Tibial nerve (tissue), 4 donors: ENCODE measurements at regions not wholly inside any gene's neighbourhood (a gene's known extent, or its start where the extent isn't known, plus 50 kb on each side); places are given as distances from the start of the nearest gene placed in this dataset.

Source experiments
- DNase-seq, 2 donors: peaks; one replicate each; pipeline ENCODE4 v3.0.0-alpha.2; 2019; ENCODE audit warnings: low spot score in 2 of 2
- H3K27ac ChIP-seq, 4 donors: fragments of 200-600 bp; sonication (generic) in 3 of 4; one replicate each; pipeline ENCODE4 v1.5.1; 2017 to 2019; ENCODE audit warnings: mild to moderate bottlenecking in 1 of 4
- H3K27me3 ChIP-seq, 2 donors: fragments of 200-600 bp; sonication (generic) in 1 of 2; one replicate each; pipeline versions ENCODE4 v1.5.1 to v1.6.0; 2017 to 2019
- H3K36me3 ChIP-seq, 3 donors: fragments of 200-600 bp; sonication (generic); one replicate each; pipeline ENCODE4 v1.5.1; 2018 to 2019
- H3K4me1 ChIP-seq, 4 donors: fragments of 200-600 bp; sonication (generic) in 3 of 4; one replicate each; pipeline ENCODE4 v1.5.1; 2017 to 2019
- H3K4me3 ChIP-seq, 4 donors: fragments of 200-600 bp; sonication (generic) in 3 of 4; one replicate each; pipeline ENCODE4 v1.5.1; 2017 to 2019; ENCODE audit warnings: mild to moderate bottlenecking in 1 of 4, moderate library complexity in 1 of 4
- H3K9me3 ChIP-seq, 4 donors: fragments of 200-600 bp; sonication (generic) in 3 of 4; one replicate each; pipeline ENCODE4 v1.5.1; 2017 to 2019
- EP300 ChIP-seq, 2 donors: sonication (generic); formaldehyde crosslinking; IDR thresholded peaks; one replicate each; pipeline ENCODE4 v1.6.1; 2017; ENCODE audit warnings: antibody characterized with exemption in 2 of 2, mild to moderate bottlenecking in 1 of 2
- POLR2A ChIP-seq, 2 donors: fragments of 450-650 bp; IDR thresholded peaks; one replicate each; pipeline ENCODE4 v1.6.1; 2017; ENCODE audit warnings: antibody characterized with exemption in 2 of 2, mild to moderate bottlenecking in 2 of 2, moderate library complexity in 2 of 2
- WGBS, 2 donors: methylation state at CpG; one replicate each; pipeline ENCODE4 v1.1.5; 2018; 5-methylcytosine and 5-hydroxymethylcytosine counted together
- TF ChIP-seq, protein P1 (sequence below), 5 experiments: fragments of 200-600 bp in 3 of 5; fragments of 450-650 bp in 2 of 5; sonication (generic) in 3 of 5; IDR thresholded peaks; one replicate each; pipeline ENCODE4 v1.5.1; 2016 to 2019; ENCODE audit warnings: antibody characterized with exemption in 5 of 5, mild to moderate bottlenecking in 3 of 5, moderate library complexity in 2 of 5

DNA sequence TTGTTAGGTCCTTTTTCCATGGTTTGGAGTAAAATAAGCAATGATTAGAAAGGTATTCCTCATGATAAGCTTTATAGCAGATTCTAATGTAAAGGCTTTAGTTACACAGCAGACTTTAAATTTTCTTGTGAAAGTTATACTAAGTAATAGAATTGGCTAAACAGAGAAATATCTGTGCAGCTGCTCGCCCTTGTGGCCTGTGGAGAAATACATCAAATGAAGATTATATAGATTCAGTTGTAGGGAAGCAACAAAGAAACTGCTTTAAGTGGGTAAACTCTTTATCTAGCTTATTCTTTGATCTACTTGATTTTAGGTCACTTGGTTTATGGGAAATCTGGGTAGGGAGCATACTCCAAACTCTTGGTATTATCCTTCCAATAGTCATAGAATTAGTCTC lies 1269.7 kb upstream of the SPRY2 start:
- 45 to 54% methylated on average over 1 of the region's 1 CpG for WGBS, 2 donors
- no peaks in the 10 kb centered on the region for H3K27me3 ChIP-seq
- H3K4me3 ChIP-seq: no peak overlapping the region
- H3K27ac ChIP-seq: no peak overlapping the region
- H3K9me3 ChIP-seq: no peaks in the 10 kb centered on the region
- TF ChIP-seq, protein P1, sequence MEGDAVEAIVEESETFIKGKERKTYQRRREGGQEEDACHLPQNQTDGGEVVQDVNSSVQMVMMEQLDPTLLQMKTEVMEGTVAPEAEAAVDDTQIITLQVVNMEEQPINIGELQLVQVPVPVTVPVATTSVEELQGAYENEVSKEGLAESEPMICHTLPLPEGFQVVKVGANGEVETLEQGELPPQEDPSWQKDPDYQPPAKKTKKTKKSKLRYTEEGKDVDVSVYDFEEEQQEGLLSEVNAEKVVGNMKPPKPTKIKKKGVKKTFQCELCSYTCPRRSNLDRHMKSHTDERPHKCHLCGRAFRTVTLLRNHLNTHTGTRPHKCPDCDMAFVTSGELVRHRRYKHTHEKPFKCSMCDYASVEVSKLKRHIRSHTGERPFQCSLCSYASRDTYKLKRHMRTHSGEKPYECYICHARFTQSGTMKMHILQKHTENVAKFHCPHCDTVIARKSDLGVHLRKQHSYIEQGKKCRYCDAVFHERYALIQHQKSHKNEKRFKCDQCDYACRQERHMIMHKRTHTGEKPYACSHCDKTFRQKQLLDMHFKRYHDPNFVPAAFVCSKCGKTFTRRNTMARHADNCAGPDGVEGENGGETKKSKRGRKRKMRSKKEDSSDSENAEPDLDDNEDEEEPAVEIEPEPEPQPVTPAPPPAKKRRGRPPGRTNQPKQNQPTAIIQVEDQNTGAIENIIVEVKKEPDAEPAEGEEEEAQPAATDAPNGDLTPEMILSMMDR (IDR thresholded peaks at IDR 0.05): no peak
- TF ChIP-seq POLR2A (IDR thresholded peaks at IDR 0.05): no peak
- no peak for TF ChIP-seq EP300 (IDR thresholded peaks at IDR 0.05)
- no peaks in the 10 kb centered on the region for H3K4me1 ChIP-seq
- H3K36me3 ChIP-seq: no peaks in the 10 kb centered on the region
- DNase-seq: no peak

DNA sequence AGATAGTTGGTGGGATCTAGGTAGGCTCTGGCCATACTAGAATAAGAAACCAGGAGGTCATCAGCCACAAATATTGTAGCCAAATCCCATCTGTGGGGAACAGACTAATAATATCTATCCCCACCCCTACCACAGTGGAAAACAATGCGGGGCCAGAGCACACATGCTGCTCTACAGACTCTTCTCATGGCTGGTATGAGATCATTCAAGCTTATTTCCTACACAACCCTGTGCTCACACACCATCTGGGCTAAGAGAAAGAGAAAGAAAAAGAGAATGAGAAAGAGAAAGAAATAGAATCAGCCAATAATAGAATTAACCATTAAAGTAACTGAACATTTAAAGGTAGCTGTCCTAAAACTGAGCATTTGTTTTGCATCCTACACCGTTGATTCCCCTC lies 1268.4 kb upstream of the SPRY2 start:
- no peak overlapping the region for H3K4me3 ChIP-seq
- H3K36me3 ChIP-seq: no peaks in the 10 kb centered on the region
- H3K9me3 ChIP-seq: no peaks in the 10 kb centered on the region
- no peaks in the 10 kb centered on the region for H3K27me3 ChIP-seq
- TF ChIP-seq POLR2A (IDR thresholded peaks at IDR 0.05) (no peak), EP300 (IDR thresholded peaks at IDR 0.05) (no peak)
- TF ChIP-seq, protein P1 (IDR thresholded peaks at IDR 0.05): no peak
- WGBS, 2 donors: 89 to 92% methylated on average over 2 of the region's 2 CpGs
- no peak overlapping the region for H3K27ac ChIP-seq
- DNase-seq: no peak
- H3K4me1 ChIP-seq: no peaks in the 10 kb centered on the region

DNA sequence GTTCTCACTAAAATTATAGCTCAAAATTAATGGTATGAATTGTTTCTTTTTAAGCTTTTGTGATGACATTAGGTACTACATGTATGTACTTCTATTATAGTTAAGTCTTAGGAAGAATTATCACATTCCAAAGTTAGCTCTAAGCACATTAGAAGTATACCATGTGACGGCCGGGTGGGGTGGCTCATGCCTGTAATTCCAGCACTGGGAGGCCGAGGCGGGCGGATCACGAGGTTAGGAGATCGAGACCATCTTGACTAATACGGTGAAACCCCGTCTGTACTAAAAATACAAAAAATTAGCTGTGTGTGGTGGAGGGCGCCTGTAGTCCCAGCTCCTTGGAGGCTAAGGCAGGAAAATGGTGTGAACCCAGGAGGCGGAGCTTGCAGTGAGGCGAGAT lies 1265.1 kb upstream of the SPRY2 start:
- Histone ChIP-seq H3K4me3 (no peak overlapping the region), H3K27ac (no peak overlapping the region), H3K4me1 (no peaks in the 10 kb centered on the region), H3K27me3 (no peaks in the 10 kb centered on the region), H3K9me3 (no peaks in the 10 kb centered on the region), H3K36me3 (no peaks in the 10 kb centered on the region)
- WGBS, 2 donors: 91 to 93% methylated on average over 12 of the region's 12 CpGs
- no peak for DNase-seq
- TF ChIP-seq, protein P1 (IDR thresholded peaks at IDR 0.05): no peak
- TF ChIP-seq POLR2A (IDR thresholded peaks at IDR 0.05): no peak
- no peak for TF ChIP-seq EP300 (IDR thresholded peaks at IDR 0.05)

DNA sequence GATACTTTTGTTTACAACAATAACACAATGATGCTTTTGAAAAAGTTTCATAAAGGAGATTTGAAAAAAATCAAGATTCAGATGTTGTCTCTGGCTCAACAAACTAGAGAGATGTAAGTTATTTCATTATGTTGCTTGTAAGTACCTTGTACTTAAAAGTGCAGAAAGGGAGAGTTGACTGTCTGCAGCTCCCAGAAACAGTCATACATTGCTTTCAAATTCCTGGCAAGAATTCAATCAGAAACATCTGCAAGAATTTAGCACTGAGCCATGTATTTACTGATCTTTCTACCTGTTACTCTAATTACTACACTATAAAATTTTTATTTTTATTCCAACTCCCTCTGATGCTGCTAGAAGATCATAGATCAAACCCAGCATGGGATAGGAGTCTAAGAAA lies 1261.3 kb upstream of the SPRY2 start:
- H3K27me3 ChIP-seq: no peaks in the 10 kb centered on the region
- no peak for TF ChIP-seq POLR2A (IDR thresholded peaks at IDR 0.05)
- no peak for TF ChIP-seq EP300 (IDR thresholded peaks at IDR 0.05)
- H3K36me3 ChIP-seq: no peaks in the 10 kb centered on the region

DNA sequence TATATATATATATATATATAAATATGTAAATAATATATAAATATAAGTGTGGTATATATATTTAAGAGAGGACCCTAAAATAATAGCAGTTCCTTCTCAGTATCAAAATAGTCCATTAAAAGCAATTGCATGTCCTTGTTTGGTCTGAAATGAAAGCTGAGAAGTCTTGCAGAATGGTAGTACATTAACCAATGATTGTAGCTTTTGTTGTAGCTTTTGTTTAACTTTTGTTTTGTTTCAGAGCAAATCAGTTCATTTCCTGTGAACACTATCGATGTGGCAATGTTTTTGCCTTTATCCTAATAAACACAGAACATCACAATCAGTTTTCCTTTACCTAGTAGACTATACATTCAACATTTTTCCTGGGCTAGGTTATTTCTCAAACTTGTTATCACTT lies 1256.2 kb upstream of the SPRY2 start:
- 78 to 79% methylated on average over 1 of the region's 1 CpG for WGBS, 2 donors

More for the DNA sequence above, 1261.3 kb upstream of the SPRY2 start:
- no peak for DNase-seq
- H3K4me3 ChIP-seq: no peak overlapping the region
- no peaks in the 10 kb centered on the region for H3K9me3 ChIP-seq
- no peaks in the 10 kb centered on the region for H3K4me1 ChIP-seq
- H3K27ac ChIP-seq: no peak overlapping the region

More for the DNA sequence above, 1256.2 kb upstream of the SPRY2 start:
- DNase-seq: no peak
- H3K4me1 ChIP-seq: no peaks in the 10 kb centered on the region
- H3K27ac ChIP-seq: no peak overlapping the region
- no peaks in the 10 kb centered on the region for H3K36me3 ChIP-seq
- no peaks in the 10 kb centered on the region for H3K27me3 ChIP-seq
- TF ChIP-seq EP300 (IDR thresholded peaks at IDR 0.05): no peak
- TF ChIP-seq, protein P1 (IDR thresholded peaks at IDR 0.05): no peak
- no peak for TF ChIP-seq POLR2A (IDR thresholded peaks at IDR 0.05)
- H3K4me3 ChIP-seq: no peak overlapping the region
- no peaks in the 10 kb centered on the region for H3K9me3 ChIP-seq
